Iris pigment epithelial cell (primary cell): ENCODE measurements at regions not wholly inside any gene's neighbourhood (a gene's known extent, or its start where the extent isn't known, plus 50 kb on each side); places are given as distances from the start of the nearest gene placed in this dataset.

Experiments
- DNase-seq: peaks from one replicate; pipeline ENCODE4 v3.0.0-alpha.2; 2011; ENCODE audit warnings: low read depth

GRCh38 chr11:127066401-127067090, 66.0 kb upstream of the KIRREL3 start:
- DNase-seq, result no peak

GRCh38 chr11:127063241-127063640, 62.7 kb upstream of the KIRREL3 start:
- no peak for DNase-seq

- no peak for DNase-seq
Measured at GRCh38 chr11:127061947-127062346, 61.4 kb upstream of the KIRREL3 start.

- DNase-seq, result no peak
Measured at GRCh38 chr11:127059750-127060149, 59.2 kb upstream of the KIRREL3 start.

DNA sequence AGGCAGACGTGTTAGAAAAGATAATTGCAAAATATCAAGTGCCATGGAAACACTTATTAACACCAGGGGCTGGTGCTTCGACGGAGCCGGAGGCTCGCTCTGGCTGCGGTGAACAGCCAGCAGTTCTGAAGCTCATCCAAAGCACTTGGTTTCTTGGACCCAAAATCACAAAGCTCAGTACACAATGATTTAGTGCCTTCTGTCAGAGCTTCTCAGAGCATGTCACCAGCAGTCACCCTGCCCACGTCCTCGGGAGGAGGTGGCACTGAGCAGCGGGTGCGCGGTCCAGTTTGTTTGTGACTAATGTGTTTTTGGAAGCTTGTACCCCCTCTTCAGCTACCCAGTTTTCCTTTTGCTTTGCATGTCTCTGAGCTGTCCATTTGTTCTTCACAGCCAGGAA, 58.7 kb upstream of the KIRREL3 start:
- DNase-seq, result no peak

GRCh38 chr11:127058524-127058923, 58.0 kb upstream of the KIRREL3 start:
- DNase-seq, result no peak

- DNase-seq, result no peak
Measured at GRCh38 chr11:127057126-127057525, 56.6 kb upstream of the KIRREL3 start.

DNA sequence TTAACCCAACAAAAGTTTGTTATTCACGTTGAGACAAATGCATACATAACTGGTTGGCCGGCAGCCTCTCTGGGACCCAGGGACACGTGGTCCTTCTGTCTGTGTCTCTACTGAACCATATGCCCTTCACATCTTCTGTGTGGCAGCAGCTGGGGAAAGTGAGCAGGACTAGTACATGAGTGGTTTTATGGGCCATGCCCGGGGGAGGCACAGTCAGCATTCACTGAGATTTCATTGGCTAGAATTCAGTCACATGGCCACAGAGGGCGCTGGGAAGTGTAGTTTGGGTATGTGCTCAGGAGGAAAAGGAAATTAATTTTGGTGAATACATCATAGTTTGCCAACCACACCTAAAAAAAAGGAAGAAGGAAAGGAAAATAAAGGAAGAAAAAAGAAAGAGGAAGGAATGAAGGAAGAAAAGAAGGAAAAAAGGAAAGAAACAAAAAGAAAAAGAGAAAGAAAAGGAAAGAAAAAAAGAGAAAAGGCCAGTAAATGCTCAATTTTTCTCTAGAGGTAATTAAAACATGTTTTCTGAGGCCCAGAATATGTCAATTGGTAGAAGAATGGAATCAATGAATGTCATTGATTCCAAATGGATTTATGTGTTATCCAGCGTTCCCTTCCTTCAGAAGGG, 55.9 kb upstream of the KIRREL3 start:
- DNase-seq, result no peak

GRCh38 chr11:127055236-127055635, 54.7 kb upstream of the KIRREL3 start:
- no peak for DNase-seq

DNA sequence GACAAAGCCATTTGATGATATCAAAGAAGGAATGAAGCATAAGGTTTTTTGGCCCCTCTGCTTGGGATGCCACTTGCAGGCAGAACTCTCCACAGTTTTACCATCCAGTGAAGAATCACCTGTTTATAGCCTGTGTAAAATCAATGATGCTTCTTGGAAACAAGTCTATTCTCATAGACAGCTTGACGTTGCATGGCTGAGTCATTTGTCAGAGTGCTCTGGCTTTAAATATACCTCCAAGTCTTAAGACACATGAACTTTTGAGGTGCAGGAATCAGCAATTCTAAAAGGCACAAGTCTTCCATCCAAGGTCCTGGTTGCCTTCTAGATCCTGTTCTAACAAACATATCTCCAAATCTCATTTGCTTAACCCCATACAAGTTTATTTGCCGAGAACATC, 53.6 kb upstream of the KIRREL3 start:
- no peak for DNase-seq

DNA sequence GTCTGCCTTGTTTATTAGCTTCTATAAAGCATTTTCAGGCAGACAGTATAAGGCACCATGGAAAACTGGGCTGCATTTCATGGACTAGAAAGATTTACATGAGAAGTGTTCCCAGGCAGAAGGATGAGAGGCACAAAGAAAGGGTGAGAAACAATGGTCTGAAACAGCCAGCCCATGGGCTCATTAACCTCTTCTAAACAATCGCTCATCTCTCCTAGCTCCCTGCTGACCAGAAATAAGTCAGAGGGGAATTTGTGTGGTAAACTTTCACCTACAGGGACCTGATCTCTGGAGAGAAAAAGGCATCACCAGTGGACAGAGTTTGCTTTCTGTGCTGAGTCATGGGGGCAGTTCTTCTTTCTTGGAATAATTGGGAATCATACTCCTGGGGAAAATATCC, 51.8 kb upstream of the KIRREL3 start:
- no peak for DNase-seq
